ENCODE measurements at regions not wholly inside any gene's neighbourhood (a gene's known extent, or its start where the extent isn't known, plus 50 kb on each side); places are given as distances from the start of the nearest gene placed in this dataset.
A peak's percentile ranks its signal among the peaks of the same experiment; 100 is the strongest.

- DNase-seq: no peak
Measured at GRCh38 chr22:27329131-27329850, 472.3 kb downstream of the MN1 start.

GRCh38 chr22:27329966-27330645, 471.4 kb downstream of the MN1 start:
- DNase-seq: no peak

DNA sequence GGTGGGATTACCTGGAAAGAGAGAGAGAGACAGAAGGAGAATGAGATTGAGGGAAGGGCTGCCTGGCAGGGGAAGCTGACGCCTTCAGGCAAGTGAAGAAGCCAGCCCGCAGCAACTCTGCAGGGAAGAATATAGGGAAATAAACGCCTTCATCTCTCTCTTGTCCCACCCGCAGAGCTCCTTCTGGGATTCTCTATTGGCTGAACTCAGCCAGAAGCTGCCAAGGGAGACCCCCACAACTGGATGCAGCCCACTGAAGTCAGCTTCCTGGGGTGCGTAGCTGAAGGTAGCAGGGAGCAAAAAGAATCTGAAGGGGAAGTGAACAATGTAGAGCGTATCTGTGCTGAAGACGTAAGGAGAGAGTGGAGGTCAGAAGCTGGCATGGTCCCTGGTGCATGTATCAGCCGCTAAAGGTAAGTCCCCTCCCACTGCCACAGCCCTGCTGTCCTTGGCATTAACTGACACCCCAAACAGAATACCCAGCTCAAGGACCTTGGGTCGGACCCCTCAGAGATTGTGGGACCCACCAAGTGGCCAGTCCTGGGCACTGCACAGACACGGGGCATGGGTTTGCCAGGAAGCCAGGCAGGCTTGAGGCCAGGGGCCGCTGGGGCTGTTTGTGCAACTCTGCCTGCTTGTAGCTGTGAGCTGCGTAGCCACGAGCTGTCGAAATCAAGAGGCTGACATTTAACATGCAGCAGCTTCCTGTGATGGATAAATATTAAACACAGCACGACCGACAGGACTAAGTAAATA, 469.9 kb downstream of the MN1 start:
- DNase-seq: no peak

DNA sequence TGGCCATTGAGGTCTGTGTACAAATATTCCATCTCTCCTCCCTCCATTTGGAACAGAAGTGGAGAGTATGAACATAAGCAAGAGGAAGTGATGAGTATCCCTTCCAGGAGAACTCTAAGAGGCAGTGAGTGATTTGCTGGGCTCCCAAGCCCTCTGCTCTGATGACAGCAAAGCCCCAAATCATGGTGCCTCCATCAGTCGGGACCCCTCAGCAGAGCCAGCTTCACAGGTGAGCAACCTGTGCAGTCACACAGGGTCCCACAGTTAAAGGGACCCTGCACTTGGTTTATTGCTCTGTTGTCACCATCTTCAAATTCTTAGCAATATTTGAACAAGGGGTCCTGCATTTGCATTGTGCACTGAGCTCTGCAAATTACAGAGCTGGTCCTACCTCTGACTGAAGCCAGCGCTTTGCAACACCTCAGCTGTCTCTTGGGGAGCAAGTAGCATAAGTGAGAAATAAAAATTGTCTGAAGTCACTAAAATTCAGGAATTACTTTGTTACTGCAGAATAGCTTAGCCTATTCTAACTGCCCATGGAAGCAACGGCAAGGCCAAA, 466.4 kb downstream of the MN1 start:
- no peak for DNase-seq

- no peak for DNase-seq
Measured at GRCh38 chr22:27336151-27337090, 465.1 kb downstream of the MN1 start.

DNA sequence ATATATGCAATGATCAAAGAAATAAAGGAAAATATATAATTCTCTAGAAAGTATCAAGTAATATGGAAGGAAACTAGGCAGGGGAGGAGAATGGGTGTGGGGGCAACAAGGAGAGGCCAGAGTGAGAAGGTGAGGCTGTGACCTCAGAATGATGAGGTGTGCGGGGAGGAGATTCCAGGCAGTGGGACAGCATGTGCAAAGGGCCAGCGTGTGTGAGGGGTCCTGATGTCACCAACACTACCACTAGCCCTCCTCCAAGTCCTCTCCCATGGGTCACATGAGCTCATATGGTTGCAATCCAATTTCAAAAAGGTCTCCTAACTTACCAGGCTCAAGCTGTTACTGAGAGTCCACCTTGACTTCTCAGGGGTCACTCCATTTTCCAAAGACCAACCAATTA, 463.9 kb downstream of the MN1 start:
- DNase-seq: no peak

- no peak for DNase-seq
Measured at GRCh38 chr22:27340047-27340446, 461.5 kb downstream of the MN1 start.

- no peak for DNase-seq
Measured at GRCh38 chr22:27344546-27344945, 457.0 kb downstream of the MN1 start.

DNA sequence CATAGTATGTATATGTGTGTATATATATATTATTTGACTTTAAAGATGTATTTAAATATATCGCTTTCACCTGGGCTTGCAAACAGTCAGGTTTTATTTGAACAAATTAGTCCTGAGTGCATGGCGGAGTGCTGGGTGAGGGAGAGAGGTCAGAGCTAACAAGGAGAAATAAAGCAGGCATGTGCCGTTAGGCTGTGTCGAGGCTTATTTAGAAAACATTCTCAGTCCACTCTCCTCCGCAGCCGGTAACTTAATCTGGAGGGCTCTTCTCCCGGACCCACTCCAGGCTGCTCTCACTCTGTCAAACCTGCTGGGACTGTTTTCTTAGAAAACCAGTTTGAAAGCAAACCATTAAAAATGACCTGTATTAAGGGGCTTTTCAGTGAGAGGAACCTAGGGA, 455.9 kb downstream of the MN1 start:
- no peak for DNase-seq

- DNase-seq: no peak
Measured at GRCh38 chr22:27347951-27348350, 453.6 kb downstream of the MN1 start.

GRCh38 chr22:27348634-27349033, 452.9 kb downstream of the MN1 start:
- no peak for DNase-seq

DNA sequence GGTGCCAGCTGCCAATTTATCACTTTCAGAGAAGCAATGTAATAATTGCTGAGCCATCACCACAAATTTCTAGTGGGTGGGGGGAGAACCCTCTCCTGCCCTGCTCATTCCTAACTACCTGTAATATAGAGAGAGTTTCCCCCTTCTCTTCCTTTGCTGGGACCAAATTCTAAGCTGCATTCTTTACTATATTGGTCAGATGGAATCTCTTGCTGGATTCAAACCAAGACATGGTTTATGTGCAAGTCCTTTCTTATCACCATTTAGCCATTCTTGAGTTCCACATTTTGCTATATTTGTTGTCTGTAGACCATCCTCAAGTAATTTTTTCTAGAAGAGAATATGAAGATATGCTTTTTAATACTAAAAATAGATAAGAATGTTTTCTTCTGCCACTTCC, 452.1 kb downstream of the MN1 start:
- DNase-seq: no peak

- no peak for DNase-seq
Measured at GRCh38 chr22:27350306-27350705, 451.2 kb downstream of the MN1 start.

GRCh38 chr22:27352426-27352825, 449.1 kb downstream of the MN1 start:
- no peak for DNase-seq

DNA sequence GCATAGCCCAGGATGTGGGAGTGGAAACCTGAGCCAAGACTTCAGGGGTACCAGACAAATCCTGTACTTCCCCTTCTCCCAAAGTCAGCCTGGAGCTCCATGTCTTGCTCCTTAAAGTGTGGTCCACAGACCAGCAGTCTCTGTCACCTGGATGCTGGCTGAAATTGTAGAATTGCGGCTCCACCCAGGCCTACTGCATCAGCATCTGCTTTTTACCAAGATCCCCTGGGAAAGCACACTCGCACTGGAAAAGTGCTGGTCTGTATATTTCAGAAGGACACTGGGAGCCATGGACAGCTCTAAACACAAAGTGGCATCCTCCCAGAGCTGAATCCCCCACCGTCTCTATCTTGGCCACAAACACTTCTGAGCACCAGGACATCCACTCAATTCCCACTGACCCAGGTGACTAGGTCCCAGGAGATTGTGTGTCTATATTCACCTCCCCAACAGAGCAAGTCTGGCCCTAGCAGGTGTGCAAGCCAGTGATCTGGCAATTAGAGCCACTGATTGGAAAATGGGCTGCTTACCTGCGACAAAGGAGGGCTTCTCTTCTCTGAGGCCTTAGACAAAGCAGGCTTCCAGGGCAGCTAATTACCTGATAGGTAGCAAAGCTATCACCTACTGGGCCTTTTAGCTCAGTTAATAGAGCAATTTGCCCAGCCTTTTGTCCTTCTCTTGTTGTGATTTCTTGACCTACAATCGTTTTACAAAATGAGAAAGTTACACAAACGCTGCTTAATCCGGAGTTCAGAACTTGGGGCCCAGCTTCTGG, 443.3 kb downstream of the MN1 start:
- no peak for DNase-seq

GRCh38 chr22:27370269-27370668, 431.3 kb downstream of the MN1 start:
- peak; percentile 1 for DNase-seq

DNA sequence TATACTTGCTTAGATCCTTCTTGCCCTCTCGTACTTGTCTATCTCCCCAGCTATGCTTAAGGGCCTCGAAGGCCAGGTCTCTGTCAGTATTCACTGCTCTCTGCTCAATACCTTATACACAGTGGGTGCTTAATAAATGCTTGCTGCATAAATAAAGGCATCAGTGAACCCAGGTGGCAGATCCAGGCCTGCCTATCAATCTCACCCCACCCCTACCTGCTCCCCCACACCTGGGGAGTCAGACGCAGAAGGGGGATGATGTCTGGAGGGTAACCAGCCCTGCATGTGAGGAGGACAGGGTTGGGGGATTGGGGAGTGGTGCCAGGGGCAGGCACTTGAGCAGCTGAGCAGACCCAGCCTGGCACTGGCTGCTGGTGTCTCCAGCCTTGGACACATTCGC, 430.6 kb downstream of the MN1 start:
- no peak for DNase-seq

GRCh38 chr22:27372364-27372763, 429.2 kb downstream of the MN1 start:
- DNase-seq: no peak

- DNase-seq: no peak
Measured at GRCh38 chr22:27372969-27373670, 428.4 kb downstream of the MN1 start.

- no peak for DNase-seq
Measured at GRCh38 chr22:27377501-27378295, 423.9 kb downstream of the MN1 start.

Measured in CD4-positive, alpha-beta T cell treated with Interleukin-21 for 1 hour (primary cell).